Panc1 (cell line): ENCODE measurements at regions not wholly inside any gene's neighbourhood (a gene's known extent, or its start where the extent isn't known, plus 50 kb on each side); places are given as distances from the start of the nearest gene placed in this dataset.

ENCODE experiments used
- CTCF ChIP-seq: fragments of 450-650 bp; IDR thresholded peaks from 2 replicates; pipeline ENCODE4 v1.5.1; 2017; ENCODE audit warnings: mild to moderate bottlenecking
- POLR2AphosphoS5 ChIP-seq: IDR thresholded peaks from 2 replicates; pipeline ENCODE4 v1.6.1; 2012; ENCODE audit warnings: mild to moderate bottlenecking, low read depth, low read length, moderate library complexity

GRCh38 chr6:168208402-168208801, 111.2 kb downstream of the DACT2 start:
- no peak for TF ChIP-seq CTCF
- TF ChIP-seq POLR2AphosphoS5, result no peak
